GM19193 (cell line): ENCODE measurements at regions not wholly inside any gene's neighbourhood (a gene's known extent, or its start where the extent isn't known, plus 50 kb on each side); places are given as distances from the start of the nearest gene placed in this dataset.

Experiments
- POLR2A ChIP-seq: IDR thresholded peaks from 4 replicates; pipeline ENCODE4 v1.6.1; 2011; ENCODE audit not compliant: insufficient read depth, insufficient read length; ENCODE audit errors: extremely low read depth

- TF ChIP-seq POLR2A, result no peak
Observed at GRCh38 chr14:76924371-76925096, 98.3 kb downstream of the LRRC74A start.

- no peak for TF ChIP-seq POLR2A
Observed at GRCh38 chr14:76923431-76924370, 97.5 kb downstream of the LRRC74A start.

- TF ChIP-seq POLR2A, result no peak
Observed at GRCh38 chr14:76922584-76922983, 96.4 kb downstream of the LRRC74A start.

- no peak for TF ChIP-seq POLR2A
Observed at GRCh38 chr14:76922092-76922491, 95.9 kb downstream of the LRRC74A start.

- TF ChIP-seq POLR2A, result no peak
Observed at GRCh38 chr14:76921088-76921399, 94.8 kb downstream of the LRRC74A start.

- no peak for TF ChIP-seq POLR2A
Observed at GRCh38 chr14:76920331-76921087, 94.3 kb downstream of the LRRC74A start.

GRCh38 chr14:76919431-76920330 lies 93.5 kb downstream of the LRRC74A start:
- TF ChIP-seq POLR2A, result no peak
